Esophagus squamous epithelium (tissue), 4 donors: ENCODE measurements at regions not wholly inside any gene's neighbourhood (a gene's known extent, or its start where the extent isn't known, plus 50 kb on each side); places are given as distances from the start of the nearest gene placed in this dataset.

Experiments used
- CTCF ChIP-seq, 6 experiments: fragments of 450-650 bp in 4 of 6; fragments of 200-600 bp in 2 of 6; sonication (generic) in 2 of 6; IDR thresholded peaks; one replicate each; pipeline ENCODE4 v1.5.1; 2016 to 2019; ENCODE audit warnings: antibody characterized with exemption in 6 of 6, mild to moderate bottlenecking in 4 of 6, moderate library complexity in 4 of 6
- POLR2A ChIP-seq, 4 donors: fragments of 450-650 bp; IDR thresholded peaks; one replicate each; pipeline ENCODE4 v1.6.1; 2017; ENCODE audit warnings: antibody characterized with exemption in 4 of 4, mild to moderate bottlenecking in 4 of 4, moderate library complexity in 3 of 4

DNA sequence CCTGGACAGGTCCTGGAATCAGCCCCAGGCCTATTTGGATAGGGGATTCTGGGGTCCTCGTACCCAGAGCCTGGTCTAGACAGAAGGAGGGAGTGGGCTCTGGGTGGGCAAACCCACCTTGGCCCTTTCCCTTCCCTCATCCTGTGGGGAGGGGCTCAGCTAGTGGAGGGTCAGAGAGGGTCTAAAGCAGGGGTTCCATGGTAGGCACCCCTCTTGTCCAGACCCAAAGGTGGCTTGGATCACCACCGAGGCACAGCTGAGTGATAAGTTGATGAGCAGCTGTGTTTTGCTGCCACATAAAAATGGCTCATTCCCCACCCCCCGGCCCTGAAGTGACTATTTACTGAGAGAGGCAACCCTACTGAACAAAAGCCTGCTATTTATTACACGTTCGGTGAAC lies 53.8 kb upstream of the KCNMB1 start:
- TF ChIP-seq CTCF (IDR thresholded peaks at IDR 0.05) (no peak), POLR2A (IDR thresholded peaks at IDR 0.05) (no peak)
